HFF-Myc (cell line): ENCODE measurements at regions not wholly inside any gene's neighbourhood (a gene's known extent, or its start where the extent isn't known, plus 50 kb on each side); places are given as distances from the start of the nearest gene placed in this dataset.

ENCODE experiments used
- DNase-seq: peaks from one replicate; pipeline ENCODE4 v3.0.0-alpha.2; 2011; ENCODE audit warnings: low read depth; ENCODE audit errors: extremely low read depth
- H3K4me3 ChIP-seq: replicated peaks from 2 replicates; pipeline ENCODE4 v1.5.1; 2011; ENCODE audit warnings: low read depth, mild to moderate bottlenecking, control low read depth, low read length
- CTCF ChIP-seq: IDR thresholded peaks from 2 replicates; pipeline ENCODE4 v1.5.1; 2012; ENCODE audit warnings: mild to moderate bottlenecking, low read depth, low read length, control low read depth; ENCODE audit errors: missing control alignments

DNA sequence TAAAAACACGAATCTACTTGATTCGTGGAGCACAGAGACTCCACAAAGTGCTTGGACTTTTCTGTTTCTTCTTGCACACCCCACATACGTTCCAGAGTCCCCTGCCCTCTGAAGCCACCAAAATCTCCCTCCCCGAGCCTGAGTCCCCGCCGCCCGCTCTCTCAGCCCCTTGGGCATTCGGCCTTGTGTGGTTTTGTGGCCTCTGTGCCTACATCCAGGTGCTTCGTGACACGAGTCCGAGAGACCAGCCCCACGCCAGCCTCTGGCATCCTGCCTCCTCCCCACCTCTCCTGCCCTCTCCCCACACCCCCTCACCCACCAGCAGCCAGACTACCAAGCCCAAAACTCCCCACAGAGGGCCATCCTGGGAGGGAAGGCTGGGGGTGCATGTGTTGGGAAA lies 87.8 kb upstream of the PPP1R26 start:
- TF ChIP-seq CTCF: no peak

GRCh38 chr9:135392511-135392910 lies 87.1 kb upstream of the PPP1R26 start:
- no peak for TF ChIP-seq CTCF
- no peak for DNase-seq
- no peak overlapping the region for H3K4me3 ChIP-seq

More for the DNA sequence above, 87.8 kb upstream of the PPP1R26 start:
- no peak overlapping the region for H3K4me3 ChIP-seq
- DNase-seq: no peak

- no peak overlapping the region for H3K4me3 ChIP-seq
- TF ChIP-seq CTCF: no peak
- DNase-seq: no peak
Observed at GRCh38 chr9:135394131-135394530, 85.5 kb upstream of the PPP1R26 start.

DNA sequence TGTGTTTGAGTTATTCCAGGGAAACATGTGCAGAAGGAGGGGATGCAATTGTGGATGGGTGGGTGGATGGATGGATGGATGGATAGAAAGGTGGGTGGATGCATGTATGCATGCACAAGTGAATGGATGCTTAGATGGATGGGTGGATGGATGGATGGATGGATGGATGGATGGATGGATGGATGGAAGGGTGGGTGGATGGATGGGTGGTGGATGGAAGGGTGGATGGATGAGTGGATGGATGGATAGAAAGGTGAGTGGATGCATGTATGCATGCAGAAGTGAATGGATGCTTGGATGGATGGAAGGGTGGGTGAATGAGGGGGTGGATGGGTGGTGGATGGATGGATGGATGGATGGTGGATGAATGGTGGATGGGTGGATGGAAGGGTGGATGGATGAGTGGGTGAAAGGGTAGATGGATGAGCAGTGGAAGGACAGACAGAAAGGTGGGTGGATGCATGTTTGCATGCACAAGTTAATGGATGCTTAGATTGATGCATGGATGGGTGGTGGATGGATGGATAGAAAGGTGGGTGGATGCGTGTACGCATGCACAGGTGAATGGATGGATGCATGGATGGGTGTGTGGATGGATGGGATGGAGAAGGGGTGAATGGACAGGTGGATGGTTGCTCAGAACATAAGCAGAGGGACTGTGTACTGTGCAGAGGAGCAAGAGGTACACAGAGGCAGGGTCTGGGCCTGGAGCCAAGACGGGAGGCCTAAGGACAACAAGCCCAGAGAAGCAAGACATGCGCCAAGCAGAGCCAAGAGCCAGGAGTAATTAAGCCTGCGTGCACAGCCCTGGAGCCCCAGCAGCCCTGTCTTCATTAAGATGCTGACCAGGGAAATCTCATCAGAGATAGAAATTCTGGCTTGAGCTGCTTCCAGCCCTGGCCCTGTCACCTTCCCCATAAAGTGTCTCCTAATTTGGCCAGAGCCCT lies 84.6 kb upstream of the PPP1R26 start:
- TF ChIP-seq CTCF: no peak
- DNase-seq: no peak
- no peak overlapping the region for H3K4me3 ChIP-seq

DNA sequence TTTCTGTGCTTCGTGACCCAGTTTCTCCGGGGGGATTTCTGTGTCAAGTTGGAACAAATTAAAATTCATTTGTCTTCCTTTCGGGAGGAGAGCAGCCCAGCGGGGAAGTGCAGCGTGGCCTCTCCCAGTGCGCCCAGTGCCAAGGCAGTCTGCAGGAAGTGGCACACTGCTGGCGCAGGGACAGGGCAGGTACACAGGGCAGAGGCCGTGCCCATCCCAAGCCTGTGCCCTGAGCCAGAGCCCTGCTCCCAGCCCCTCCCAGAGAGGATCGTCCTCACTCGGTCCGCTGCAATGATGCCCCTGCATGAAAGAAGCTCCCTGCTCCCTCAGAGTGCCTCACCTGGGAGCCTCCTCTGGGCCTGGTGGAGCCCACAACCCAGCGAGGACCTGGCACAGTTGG lies 82.4 kb upstream of the PPP1R26 start:
- no peak for DNase-seq
- H3K4me3 ChIP-seq: no peak overlapping the region
- no peak for TF ChIP-seq CTCF

- DNase-seq: no peak
- TF ChIP-seq CTCF: no peak
- H3K4me3 ChIP-seq: no peak overlapping the region
Observed at GRCh38 chr9:135399000-135399649, 80.5 kb upstream of the PPP1R26 start.
